CD4-positive, alpha-beta T cell (primary cell): ENCODE measurements at regions not wholly inside any gene's neighbourhood (a gene's known extent, or its start where the extent isn't known, plus 50 kb on each side); places are given as distances from the start of the nearest gene placed in this dataset.

Source experiments
- ATAC-seq: fragments of 200-7000 bp; cut with Tn5 transposase; one replicate; pipeline ENCODE4 v1.10.0; 2022; ENCODE audit warnings: mild to moderate bottlenecking; ENCODE audit not compliant: poor library complexity
- CTCF ChIA-PET: fragments of 350-600 bp; sonication (Branson Sonifier 250); formaldehyde crosslinking; loops from one replicate; lab custom pipeline; 2021; ENCODE audit warnings: antibody characterized with exemption, inconsistent platforms; lab: Charles Lee
- POLR2A ChIA-PET: fragments of 350-600 bp; sonication (Branson Sonifier 250); formaldehyde crosslinking; loops from one replicate; lab custom pipeline; 2021; ENCODE audit warnings: antibody characterized with exemption, inconsistent platforms; lab: Charles Lee
- DNase-seq, 14 experiments: peaks; one replicate each; pipeline ENCODE4 v3.0.0-alpha.2; 2013 to 2020; ENCODE audit warnings: mixed read lengths in 2 of 14
- H3K27ac ChIP-seq, 2 donors: one replicate each; pipeline versions ENCODE4 v1.5.1 to v1.7.0; 2013; ENCODE audit warnings: low read length in 2 of 2, low read depth in 1 of 2, mild to moderate bottlenecking in 1 of 2
- H3K27me3 ChIP-seq, 2 experiments: 1 replicate in 1 of 2; 2 replicates in 1 of 2; pipeline versions ENCODE4 v1.6.1 to v1.7.0; 2013; ENCODE audit warnings: low read length in 2 of 2, control low read depth in 1 of 2, mild to moderate bottlenecking in 1 of 2, moderate library complexity in 1 of 2; ENCODE audit not compliant: insufficient read depth in 2 of 2, control insufficient read depth in 1 of 2
- H3K36me3 ChIP-seq: one replicate; pipeline ENCODE4 v1.6.1; 2013; ENCODE audit warnings: low read length, control low read depth; ENCODE audit not compliant: insufficient read depth
- H3K4me1 ChIP-seq: one replicate; pipeline ENCODE4 v1.6.1; 2013; ENCODE audit warnings: low read length, control low read depth; ENCODE audit not compliant: insufficient read depth
- H3K4me3 ChIP-seq: one replicate; pipeline ENCODE4 v1.5.1; 2013; ENCODE audit warnings: mild to moderate bottlenecking, low read length, moderate library complexity
- H3K9me3 ChIP-seq, 2 experiments: 1 replicate in 1 of 2; 2 replicates in 1 of 2; pipeline versions ENCODE4 v1.6.1 to v1.7.0; 2013; ENCODE audit warnings: low read length in 2 of 2, mild to moderate bottlenecking in 2 of 2, control low read depth in 1 of 2, moderate library complexity in 1 of 2; ENCODE audit not compliant: control insufficient read depth in 1 of 2, insufficient read depth in 1 of 2
- H3K27ac Mint-ChIP-seq: one replicate; pipeline ENCODE4 v1.8.0; 2020; ENCODE audit warnings: mixed read lengths
- H3K27me3 Mint-ChIP-seq: one replicate; pipeline ENCODE4 v1.8.0; 2021; ENCODE audit warnings: mixed read lengths
- H3K36me3 Mint-ChIP-seq: one replicate; pipeline ENCODE4 v1.8.0; 2021; ENCODE audit warnings: low read depth, mixed read lengths
- H3K4me1 Mint-ChIP-seq: one replicate; pipeline ENCODE4 v1.8.0; 2021; ENCODE audit warnings: low read depth, mixed read lengths
- H3K4me3 Mint-ChIP-seq: one replicate; pipeline ENCODE4 v1.8.0; 2020; ENCODE audit warnings: mild to moderate bottlenecking, mixed read lengths
- H3K9me3 Mint-ChIP-seq: one replicate; pipeline ENCODE4 v1.8.0; 2020; ENCODE audit warnings: mixed read lengths
- intact Hi-C, 2 experiments: fragments of 100-400 bp; cut with DNase I in 1 of 2; cut with micrococcal nuclease in 1 of 2; formaldehyde crosslinking; loops; one replicate each; pipeline versions ENCODE4 v1.15.1 to v1.9.0; 2023 to 2025; cut with DNase I, micrococcal nuclease
- TF ChIP-seq, protein P1 (sequence below): fragments of 200-600 bp; IDR thresholded peaks from one replicate; pipeline ENCODE4 v1.8.0; 2022; ENCODE audit warnings: antibody characterized with exemption, mild to moderate bottlenecking

DNA sequence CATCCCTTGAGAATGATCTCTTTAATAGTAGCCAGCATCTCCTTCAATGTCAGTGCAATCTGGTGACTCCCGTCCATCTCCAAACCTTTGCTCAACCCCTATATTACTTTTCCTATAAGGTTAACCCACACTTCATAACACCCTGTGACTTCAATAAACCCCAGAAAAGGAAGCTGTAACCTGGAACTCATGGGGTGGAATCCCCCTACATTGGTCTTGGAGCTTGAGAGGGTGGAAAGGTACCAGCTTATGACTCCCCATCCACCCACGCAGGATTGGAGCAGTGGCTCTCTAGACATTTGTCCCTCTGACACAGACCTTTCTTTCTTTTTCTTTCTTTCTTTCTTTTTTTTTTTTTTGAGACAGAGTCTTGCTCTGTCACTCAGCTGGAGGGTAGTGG lies 54.7 kb upstream of the ZFR start:
- intact Hi-C loops, result no loop called here
- CTCF ChIA-PET, result interaction anchor here (1.9 kb wide), 1 partner anchor 91 kb away, joined by 7 read pairs; no protein-coding TSS in a partner anchor
- no peaks in the 10 kb centered on the region for H3K9me3 Mint-ChIP-seq
- TF ChIP-seq, protein P1, sequence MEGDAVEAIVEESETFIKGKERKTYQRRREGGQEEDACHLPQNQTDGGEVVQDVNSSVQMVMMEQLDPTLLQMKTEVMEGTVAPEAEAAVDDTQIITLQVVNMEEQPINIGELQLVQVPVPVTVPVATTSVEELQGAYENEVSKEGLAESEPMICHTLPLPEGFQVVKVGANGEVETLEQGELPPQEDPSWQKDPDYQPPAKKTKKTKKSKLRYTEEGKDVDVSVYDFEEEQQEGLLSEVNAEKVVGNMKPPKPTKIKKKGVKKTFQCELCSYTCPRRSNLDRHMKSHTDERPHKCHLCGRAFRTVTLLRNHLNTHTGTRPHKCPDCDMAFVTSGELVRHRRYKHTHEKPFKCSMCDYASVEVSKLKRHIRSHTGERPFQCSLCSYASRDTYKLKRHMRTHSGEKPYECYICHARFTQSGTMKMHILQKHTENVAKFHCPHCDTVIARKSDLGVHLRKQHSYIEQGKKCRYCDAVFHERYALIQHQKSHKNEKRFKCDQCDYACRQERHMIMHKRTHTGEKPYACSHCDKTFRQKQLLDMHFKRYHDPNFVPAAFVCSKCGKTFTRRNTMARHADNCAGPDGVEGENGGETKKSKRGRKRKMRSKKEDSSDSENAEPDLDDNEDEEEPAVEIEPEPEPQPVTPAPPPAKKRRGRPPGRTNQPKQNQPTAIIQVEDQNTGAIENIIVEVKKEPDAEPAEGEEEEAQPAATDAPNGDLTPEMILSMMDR, result no peak
- H3K27ac Mint-ChIP-seq, result no peak overlapping the region
- Histone ChIP-seq H3K4me1 (no peaks in the 10 kb centered on the region), H3K27me3 (no peaks in the 10 kb centered on the region), H3K27ac (no peak overlapping the region), H3K9me3 (no peaks in the 10 kb centered on the region), H3K4me3 (no peak overlapping the region), H3K36me3 (no peaks in the 10 kb centered on the region)
- no peak overlapping the region for H3K4me3 Mint-ChIP-seq
- H3K36me3 Mint-ChIP-seq, result no peaks in the 10 kb centered on the region
- H3K4me1 Mint-ChIP-seq, result peaks cover 2% of the 10 kb centered on the region
- ATAC-seq (no peak), DNase-seq (no peak)
- POLR2A ChIA-PET, result interaction anchor here (1.2 to 1.6 kb wide), 3 partner anchors 55 to 87 kb away, joined by 3 to 5 read pairs (median 4); partner anchors contain the start of genes SUB1 and ZFR
- no peaks in the 10 kb centered on the region for H3K27me3 Mint-ChIP-seq

DNA sequence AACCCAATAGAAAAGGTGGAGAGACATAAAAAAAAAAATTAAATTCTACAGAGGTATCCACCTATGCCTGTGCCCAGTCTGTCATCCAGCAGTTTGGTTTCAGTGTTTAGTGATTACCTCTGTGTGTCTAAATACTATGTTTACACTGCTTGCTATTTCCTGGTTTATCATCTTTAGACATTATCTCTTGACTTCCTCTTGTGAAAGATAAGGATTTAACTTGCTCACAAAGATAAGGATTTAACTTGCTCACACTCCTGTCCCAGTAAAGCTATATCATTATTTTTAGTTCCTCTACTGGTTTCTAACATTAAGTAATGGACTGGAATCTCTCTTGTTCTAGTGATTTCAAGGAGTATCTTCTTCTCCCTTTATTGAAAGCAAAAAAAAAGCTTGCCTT lies 53.9 kb upstream of the ZFR start:
- TF ChIP-seq, protein P1, result no peak
- H3K4me1 ChIP-seq, result no peaks in the 10 kb centered on the region
- POLR2A ChIA-PET, result interaction anchor here (1.2 to 1.3 kb wide), 2 partner anchors 54 to 88 kb away, joined by 3 to 5 read pairs; partner anchors contain the start of gene ZFR
- H3K9me3 ChIP-seq, result no peaks in the 10 kb centered on the region
- H3K4me3 ChIP-seq, result no peak overlapping the region
- no peaks in the 10 kb centered on the region for H3K36me3 Mint-ChIP-seq
- no peaks in the 10 kb centered on the region for H3K27me3 Mint-ChIP-seq
- H3K27ac Mint-ChIP-seq, result no peak overlapping the region
- no peaks in the 10 kb centered on the region for H3K27me3 ChIP-seq
- DNase-seq (no peak), ATAC-seq (no peak)
- no peak overlapping the region for H3K4me3 Mint-ChIP-seq
- no peak overlapping the region for H3K27ac ChIP-seq
- no peaks in the 10 kb centered on the region for H3K36me3 ChIP-seq
- H3K9me3 Mint-ChIP-seq, result no peaks in the 10 kb centered on the region
- intact Hi-C loops, result no loop called here
- no peaks in the 10 kb centered on the region for H3K4me1 Mint-ChIP-seq
- CTCF ChIA-PET, result interaction anchor here (1.9 kb wide), 1 partner anchor 92 kb away, joined by 7 read pairs; no protein-coding TSS in a partner anchor

DNA sequence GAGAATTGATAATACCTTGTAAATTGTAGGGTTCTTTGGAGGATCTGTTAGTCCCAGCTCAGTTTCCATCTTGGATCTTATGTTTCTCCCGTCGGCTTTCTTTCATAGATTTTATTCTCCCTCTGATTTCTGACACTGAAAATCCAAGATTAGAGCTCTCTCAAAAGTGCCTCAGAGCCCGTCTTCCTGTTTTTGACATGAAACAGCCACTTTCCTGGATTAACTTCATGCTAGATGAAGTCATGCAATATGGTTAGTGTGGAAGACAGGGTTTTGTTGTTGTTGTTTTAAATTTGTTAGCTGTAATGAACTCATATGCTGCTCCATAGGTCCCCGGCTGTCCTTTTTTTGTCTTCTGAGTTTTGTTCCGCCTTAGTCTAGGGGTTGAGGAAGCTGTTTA lies 51.6 kb upstream of the ZFR start:
- Histone ChIP-seq H3K9me3 (no peaks in the 10 kb centered on the region), H3K27me3 (no peaks in the 10 kb centered on the region), H3K4me1 (no peaks in the 10 kb centered on the region), H3K4me3 (no peak overlapping the region), H3K27ac (no peak overlapping the region), H3K36me3 (no peaks in the 10 kb centered on the region)
- POLR2A ChIA-PET, result interaction anchor here (0.7 to 0.8 kb wide), 2 partner anchors 9 to 89 kb away, joined by 3 read pairs; partner anchors contain the start of gene SUB1
- Mint-ChIP-seq H3K27me3 (no peaks in the 10 kb centered on the region), H3K9me3 (no peaks in the 10 kb centered on the region), H3K4me3 (no peak overlapping the region), H3K27ac (no peak overlapping the region), H3K4me1 (no peaks in the 10 kb centered on the region), H3K36me3 (no peaks in the 10 kb centered on the region)
- CTCF ChIA-PET, result interaction anchor here (3.5 kb wide), 1 partner anchor 94 kb away, joined by 16 read pairs; no protein-coding TSS in a partner anchor
- intact Hi-C loops, result no loop called here
- TF ChIP-seq, protein P1, result no peak
- ATAC-seq (no peak), DNase-seq (no peak)
